GM21825 (cell line): ENCODE measurements at regions not wholly inside any gene's neighbourhood (a gene's known extent, or its start where the extent isn't known, plus 50 kb on each side); places are given as distances from the start of the nearest gene placed in this dataset.
"Not testable (repeated sequence)": the region's sequence is repeated elsewhere in the genome, so short reads cannot be mapped to it uniquely, and the experiment has no call there.

Source experiments
- ATAC-seq: cut with Tn5 transposase; IDR thresholded peaks from one replicate; pipeline ENCODE4 v1.9.1; 2021; ENCODE audit warnings: mild to moderate bottlenecking, moderate library complexity; ENCODE audit not compliant: unreplicated experiment

DNA sequence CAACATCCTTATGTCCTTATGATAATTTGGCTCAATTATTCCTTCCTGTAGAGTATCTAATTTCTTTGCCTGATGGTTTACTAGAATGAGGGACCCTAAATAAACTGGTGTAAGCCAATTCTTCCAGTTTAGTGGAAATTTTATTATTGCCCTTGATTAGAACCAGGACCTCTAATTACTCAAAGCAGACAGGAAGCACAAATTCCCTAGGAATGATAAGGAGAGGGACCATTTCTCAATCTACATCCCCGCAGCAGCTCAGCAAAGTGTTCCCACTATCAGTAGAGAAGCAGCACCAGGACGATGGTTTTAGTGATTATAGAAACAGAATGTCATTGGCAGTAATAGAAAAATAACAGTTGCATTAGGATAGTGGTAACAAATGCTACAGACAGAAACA, 97.1 kb downstream of the PLPPR4 start:
- ATAC-seq: no peak

GRCh38 chr1:99363531-99363930, 99.2 kb downstream of the PLPPR4 start:
- no peak for ATAC-seq

DNA sequence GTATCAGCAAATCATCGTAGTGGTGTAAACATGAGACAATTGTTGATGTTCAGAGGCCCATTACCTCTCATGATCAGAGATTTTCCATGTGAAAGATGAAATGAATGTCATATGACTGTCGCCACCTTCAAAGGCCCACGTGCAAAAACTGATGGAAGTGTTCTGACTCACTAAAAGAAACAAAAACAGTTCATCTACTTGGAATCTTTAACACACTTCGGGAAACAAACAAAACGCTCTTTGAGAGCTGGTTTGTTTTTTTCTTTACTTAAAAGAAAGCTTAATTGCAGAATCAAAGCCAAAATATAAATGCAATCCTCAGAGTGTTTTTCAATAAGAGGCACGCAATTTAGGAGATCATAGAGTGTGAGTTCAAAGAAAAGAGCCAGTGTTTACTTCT, 100.8 kb downstream of the PLPPR4 start:
- ATAC-seq: no peak

DNA sequence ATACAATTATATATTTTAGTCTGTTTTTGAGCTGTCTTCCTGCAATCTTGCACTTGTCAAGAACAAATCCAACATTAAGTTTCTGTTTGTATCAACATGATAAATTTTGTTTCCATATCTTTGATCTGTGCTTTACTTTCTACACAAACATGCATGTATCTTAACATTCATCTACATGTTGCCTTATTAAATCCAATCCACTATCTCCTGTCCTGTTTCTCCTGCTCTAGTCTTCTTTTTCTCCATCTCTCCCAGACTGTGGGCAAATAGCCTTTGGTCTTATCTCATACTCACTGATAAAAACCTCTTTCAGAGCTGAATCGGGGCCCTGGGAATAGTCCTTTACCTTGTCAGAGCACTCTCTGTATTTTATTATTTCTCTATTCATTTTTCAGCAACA, 101.3 kb downstream of the PLPPR4 start:
- ATAC-seq: no peak

DNA sequence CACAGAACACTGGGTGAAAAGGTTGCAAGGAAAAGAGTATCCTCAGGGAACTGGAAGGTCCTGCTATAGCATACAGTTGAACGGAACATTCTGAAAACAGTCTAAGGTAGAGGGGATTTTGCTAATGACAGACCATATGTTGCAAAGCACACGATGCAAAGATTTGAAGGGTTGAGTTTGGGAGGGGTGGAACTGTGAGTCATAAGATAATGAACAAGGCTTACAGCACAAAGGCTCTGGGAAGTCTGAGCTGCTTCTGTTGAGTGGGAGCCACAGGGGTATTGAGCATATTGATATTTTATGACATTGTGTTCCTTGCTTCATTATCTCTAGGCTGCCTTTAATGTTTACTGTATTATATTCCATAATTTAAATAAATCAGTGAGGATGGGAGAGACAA, 104.9 kb downstream of the PLPPR4 start:
- ATAC-seq: no peak

DNA sequence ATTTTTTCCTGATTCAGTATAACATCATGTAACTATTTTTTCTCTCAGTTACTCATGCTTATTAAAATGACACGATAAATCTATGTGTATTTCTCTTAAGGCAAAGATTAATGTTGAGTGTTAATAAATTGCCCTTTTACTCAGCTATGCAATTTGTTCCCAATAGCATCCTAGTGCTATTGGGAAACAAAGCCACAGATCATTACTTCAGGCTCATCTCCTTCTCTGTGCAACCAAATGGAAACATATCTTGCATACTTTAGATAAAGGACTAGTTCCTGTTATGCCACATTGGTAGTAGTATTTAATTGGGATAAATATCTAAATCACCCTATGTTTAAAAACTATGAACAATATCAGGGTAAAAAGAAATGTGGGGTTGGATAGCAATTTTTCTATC, 106.2 kb downstream of the PLPPR4 start:
- no peak for ATAC-seq

DNA sequence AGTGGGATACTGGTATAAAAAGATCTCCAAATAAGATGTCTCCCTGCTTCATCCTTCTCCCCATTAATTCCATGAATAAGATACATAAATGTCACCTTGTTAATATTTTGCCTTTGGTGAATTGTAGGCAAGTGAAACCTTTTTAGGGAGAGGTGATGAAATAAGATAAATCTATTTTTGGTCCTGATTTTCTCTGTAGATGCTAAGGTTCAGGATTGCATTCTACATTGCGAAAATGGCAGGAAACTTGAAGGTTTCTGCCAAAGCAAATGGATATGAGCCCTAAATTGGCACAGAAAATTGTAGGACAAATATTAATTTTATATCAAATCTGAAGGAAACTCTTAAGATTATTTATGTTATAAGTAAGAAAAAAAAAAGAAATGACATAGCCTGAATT, 107.1 kb downstream of the PLPPR4 start:
- no peak for ATAC-seq

DNA sequence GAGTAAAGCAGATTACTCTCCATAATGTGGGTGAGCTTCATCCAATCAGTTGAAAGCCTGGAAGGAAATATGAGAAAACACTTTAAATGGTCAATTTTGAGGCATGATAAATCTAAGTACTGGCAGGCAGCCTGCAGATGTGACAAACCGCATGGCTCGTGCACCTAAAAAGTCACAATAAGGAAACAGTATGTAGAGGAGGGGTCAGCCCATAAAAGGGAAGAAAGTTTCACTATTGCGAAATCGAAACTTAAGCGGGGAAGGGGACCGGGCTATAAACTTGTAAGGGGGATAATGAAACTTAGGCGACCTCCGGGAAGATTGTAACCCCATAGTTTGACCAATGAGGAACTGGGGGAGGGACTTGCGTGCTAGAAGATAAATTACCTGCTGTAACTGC, 109.8 kb downstream of the PLPPR4 start:
- ATAC-seq: no peak

- not testable (repeated sequence) for ATAC-seq
Measured at GRCh38 chr1:99374693-99375092, 110.4 kb downstream of the PLPPR4 start.

GRCh38 chr1:99384021-99384420, 119.7 kb downstream of the PLPPR4 start:
- ATAC-seq: no peak

GRCh38 chr1:99385852-99386251, 121.6 kb downstream of the PLPPR4 start:
- ATAC-seq: no peak

GRCh38 chr1:99396389-99396788, 132.1 kb downstream of the PLPPR4 start:
- no peak for ATAC-seq

- no peak for ATAC-seq
Measured at GRCh38 chr1:99397029-99397428, 132.7 kb downstream of the PLPPR4 start.

GRCh38 chr1:99397863-99398262, 133.6 kb downstream of the PLPPR4 start:
- ATAC-seq: no peak

DNA sequence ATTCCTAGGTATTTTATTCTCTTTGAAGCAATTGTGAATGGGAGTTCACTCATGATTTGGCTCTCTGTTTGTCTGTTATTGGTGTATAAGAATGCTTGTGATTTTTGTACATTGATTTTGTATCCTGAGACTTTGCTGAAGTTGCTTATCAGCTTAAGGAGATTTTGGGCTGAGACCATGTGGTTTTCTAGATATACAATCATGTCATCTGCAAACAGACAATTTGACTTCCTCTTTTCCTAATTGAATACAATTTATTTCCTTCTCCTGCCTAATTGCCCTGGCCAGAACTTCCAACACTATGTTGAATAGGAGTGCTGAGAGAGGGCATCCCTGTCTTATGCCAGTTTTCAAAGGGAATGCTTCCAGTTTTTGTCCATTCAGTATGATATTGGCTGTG, 137.3 kb downstream of the PLPPR4 start:
- not testable (repeated sequence) for ATAC-seq

DNA sequence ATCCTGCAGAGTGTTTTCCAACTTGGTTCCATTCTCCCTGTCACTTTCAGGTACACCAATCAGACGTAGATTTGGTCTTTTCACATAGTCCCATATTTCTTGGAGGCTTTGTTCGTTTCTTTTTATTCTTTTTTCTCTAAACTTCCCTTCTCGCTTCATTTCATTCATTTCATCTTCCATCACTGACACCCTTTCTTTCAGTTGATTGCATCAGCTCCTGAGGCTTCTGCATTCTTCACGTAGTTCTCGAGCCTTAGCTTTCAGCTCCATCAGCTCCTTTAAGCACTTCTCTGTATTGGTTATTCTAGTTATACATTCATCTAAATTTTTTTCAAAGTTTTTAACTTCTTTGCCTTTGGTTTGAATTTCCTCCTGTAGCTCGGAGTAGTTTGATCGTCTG, 140.1 kb downstream of the PLPPR4 start:
- ATAC-seq: not testable (repeated sequence)

- not testable (repeated sequence) for ATAC-seq
Measured at GRCh38 chr1:99405325-99405724, 141.0 kb downstream of the PLPPR4 start.

- ATAC-seq: no peak
Measured at GRCh38 chr1:99407018-99407417, 142.7 kb downstream of the PLPPR4 start.

DNA sequence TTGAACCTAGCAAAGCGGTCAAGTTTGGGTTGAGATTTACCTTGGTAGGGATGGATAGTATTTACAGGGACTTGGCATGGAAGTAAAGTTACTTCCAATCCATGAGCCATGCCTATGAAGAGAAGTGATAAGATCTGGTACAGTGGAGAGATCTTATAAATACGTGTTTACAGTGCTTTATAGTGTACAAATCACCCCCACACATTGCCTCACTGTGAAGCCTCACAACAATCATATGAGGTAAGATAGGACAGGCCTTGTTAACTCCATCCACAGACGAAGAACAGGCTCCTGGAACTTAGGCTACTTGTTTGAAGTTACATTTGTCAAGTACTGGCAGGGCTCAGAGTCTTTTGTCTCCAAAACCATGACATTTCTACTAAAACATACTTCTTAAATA, 159.8 kb downstream of the PLPPR4 start:
- ATAC-seq: no peak

DNA sequence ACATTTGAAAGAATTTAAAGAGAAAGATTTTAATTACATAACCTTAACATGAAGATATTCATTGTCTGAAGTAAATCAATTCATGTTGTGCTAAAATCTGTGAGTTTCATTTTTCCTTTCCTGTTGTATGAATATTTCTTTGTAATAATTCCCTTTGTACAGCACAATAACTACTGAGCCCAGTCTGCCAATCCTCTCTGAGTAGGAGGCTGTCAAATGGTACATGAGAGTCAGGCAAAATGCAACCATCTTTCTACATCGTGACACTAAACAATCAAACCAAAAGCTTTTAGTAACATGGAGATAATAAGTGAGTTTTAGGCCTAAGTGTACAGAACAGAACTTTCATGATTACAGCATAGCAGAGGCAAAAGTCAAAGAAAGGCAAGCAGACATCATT, 165.5 kb downstream of the PLPPR4 start:
- no peak for ATAC-seq

- no peak for ATAC-seq
Measured at GRCh38 chr1:99438656-99439230, 174.5 kb downstream of the PLPPR4 start.

DNA sequence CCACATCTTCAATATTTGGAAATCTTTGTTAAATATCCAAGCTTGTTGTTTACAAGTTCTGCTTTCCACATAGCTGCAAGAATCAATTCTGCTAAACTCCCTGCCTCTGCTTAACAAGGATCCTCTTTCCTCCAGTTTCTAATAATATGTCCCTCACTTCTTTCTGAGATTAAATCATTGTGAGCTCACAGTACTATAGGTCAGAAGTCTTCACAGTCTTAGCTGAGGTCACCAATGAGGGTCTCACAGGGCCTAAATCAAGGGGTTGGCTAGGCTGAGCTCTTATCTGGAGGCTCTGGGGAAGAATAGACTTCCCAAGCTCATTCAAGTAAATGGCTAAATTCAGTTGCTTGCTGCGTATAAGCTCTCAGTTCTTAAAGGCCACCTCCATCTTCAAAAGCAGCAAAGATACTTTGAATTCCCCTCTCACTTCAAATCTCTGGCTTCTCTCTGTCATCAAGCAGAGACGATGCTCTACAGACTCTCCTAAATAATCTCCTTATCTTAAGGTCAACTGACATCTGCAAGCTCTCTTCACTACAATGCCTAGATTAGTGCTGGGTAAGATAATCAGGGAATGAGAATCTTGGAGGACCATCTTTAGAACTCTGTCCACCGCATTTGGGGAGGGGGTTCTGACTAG, 175.3 kb downstream of the PLPPR4 start:
- ATAC-seq: no peak
